WTC11 (cell line): ENCODE measurements at regions not wholly inside any gene's neighbourhood (a gene's known extent, or its start where the extent isn't known, plus 50 kb on each side); places are given as distances from the start of the nearest gene placed in this dataset.

Experiments
- ATF1 ChIP-seq: sonication (generic); formaldehyde crosslinking; IDR thresholded peaks from 2 replicates; pipeline ENCODE4 v1.8.1; 2023; ENCODE audit warnings: mild to moderate bottlenecking, moderate library complexity, missing genetic modification reagents
- ATF2 ChIP-seq: sonication (generic); formaldehyde crosslinking; IDR thresholded peaks from 2 replicates; pipeline ENCODE4 v1.8.1; 2022; ENCODE audit warnings: low read depth, missing genetic modification reagents, borderline replicate concordance
- CBFB ChIP-seq: sonication (generic); formaldehyde crosslinking; IDR thresholded peaks from 2 replicates; pipeline ENCODE4 v1.8.1; 2022; ENCODE audit warnings: mild to moderate bottlenecking, low read depth, missing genetic modification reagents
- CTCF ChIP-seq: fragments of 200-600 bp; IDR thresholded peaks from 2 replicates; pipeline ENCODE4 v1.8.0; 2022; ENCODE audit warnings: antibody characterized with exemption
- JUN ChIP-seq: sonication (generic); formaldehyde crosslinking; IDR thresholded peaks from 2 replicates; pipeline ENCODE4 v1.8.0; 2023; ENCODE audit warnings: mild to moderate bottlenecking, missing genetic modification reagents
- NR1H2 ChIP-seq: sonication (generic); formaldehyde crosslinking; IDR thresholded peaks from 2 replicates; pipeline ENCODE4 v1.9.0; 2021; ENCODE audit warnings: mild to moderate bottlenecking, moderate library complexity, missing genetic modification reagents
- SP1 ChIP-seq: sonication (generic); formaldehyde crosslinking; conservative IDR thresholded peaks from 2 replicates; pipeline ENCODE4 v1.8.1; 2022; ENCODE audit warnings: missing genetic modification reagents
- TCF7 ChIP-seq: sonication (generic); formaldehyde crosslinking; IDR thresholded peaks from 2 replicates; pipeline ENCODE4 v1.8.0; 2022; ENCODE audit warnings: mild to moderate bottlenecking, low read depth, missing genetic modification reagents, moderate library complexity
- TP53 ChIP-seq: sonication (generic); formaldehyde crosslinking; IDR thresholded peaks from 2 replicates; pipeline ENCODE4 v1.8.1; 2023; ENCODE audit warnings: mild to moderate bottlenecking, missing genetic modification reagents
- ZNF232 ChIP-seq: sonication (generic); formaldehyde crosslinking; IDR thresholded peaks from 2 replicates; pipeline ENCODE4 v1.8.0; 2022; ENCODE audit warnings: mild to moderate bottlenecking, missing genetic modification reagents
- ZNF317 ChIP-seq: sonication (generic); formaldehyde crosslinking; IDR thresholded peaks from 2 replicates; pipeline ENCODE4 v1.8.1; 2023; ENCODE audit warnings: low read depth, mild to moderate bottlenecking, moderate library complexity, missing genetic modification reagents, borderline replicate concordance
- TF ChIP-seq, protein P1 (sequence below): sonication (generic); formaldehyde crosslinking; conservative IDR thresholded peaks from 2 replicates; pipeline ENCODE4 v1.8.1; 2023; ENCODE audit warnings: mild to moderate bottlenecking, low read depth, missing genetic modification reagents, moderate library complexity
- TF ChIP-seq, protein P2 (sequence below): fragments of 250-450 bp; sonication (Bioruptor Pico); IDR thresholded peaks from 2 replicates; pipeline ENCODE4 v2.1.2; 2022; ENCODE audit warnings: mild to moderate bottlenecking, moderate library complexity
- TF ChIP-seq, protein P3 (sequence below): sonication (generic); formaldehyde crosslinking; IDR thresholded peaks from 2 replicates; pipeline ENCODE4 v1.8.1; 2023; ENCODE audit warnings: mild to moderate bottlenecking, missing genetic modification reagents, borderline replicate concordance

DNA sequence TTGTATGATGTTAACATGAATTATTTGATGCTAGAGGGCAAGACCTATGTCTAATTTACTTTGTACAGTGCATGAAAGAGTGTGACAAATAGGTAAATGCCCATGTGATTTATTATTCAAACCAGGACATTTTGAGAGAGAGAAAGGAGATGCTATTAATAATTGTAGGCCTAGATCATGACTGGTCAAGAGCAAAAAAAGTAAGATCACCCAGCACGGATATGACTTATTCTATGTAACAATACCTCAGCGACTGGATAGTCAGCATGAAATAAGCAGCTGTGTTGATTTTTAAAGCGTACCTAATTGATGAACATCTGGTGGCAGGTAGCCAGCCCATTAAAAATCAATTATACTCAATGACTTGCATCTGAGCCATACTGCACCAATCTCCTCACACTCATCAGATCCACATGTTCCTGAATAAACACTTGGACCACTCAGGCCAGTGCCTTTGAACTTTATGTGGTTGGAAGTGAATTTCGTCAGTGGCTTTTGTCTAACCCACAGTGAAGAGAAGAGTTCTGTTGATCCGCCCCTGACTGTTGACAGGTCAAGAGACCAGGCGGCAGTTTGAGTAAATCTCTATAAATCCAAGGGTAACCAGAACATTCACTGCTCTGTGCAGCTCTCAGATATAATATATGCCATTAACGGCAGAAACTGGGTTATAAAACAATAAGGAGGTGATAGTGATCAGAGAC, 435.3 kb downstream of the MDFIC start:
- TF ChIP-seq TP53 (CRISPR knock-in tag), result no peak
- no peak for TF ChIP-seq SP1 (CRISPR knock-in tag)
- no peak for TF ChIP-seq ATF1
- no peak for TF ChIP-seq NR1H2 (CRISPR knock-in tag)
- TF ChIP-seq, protein P1, sequence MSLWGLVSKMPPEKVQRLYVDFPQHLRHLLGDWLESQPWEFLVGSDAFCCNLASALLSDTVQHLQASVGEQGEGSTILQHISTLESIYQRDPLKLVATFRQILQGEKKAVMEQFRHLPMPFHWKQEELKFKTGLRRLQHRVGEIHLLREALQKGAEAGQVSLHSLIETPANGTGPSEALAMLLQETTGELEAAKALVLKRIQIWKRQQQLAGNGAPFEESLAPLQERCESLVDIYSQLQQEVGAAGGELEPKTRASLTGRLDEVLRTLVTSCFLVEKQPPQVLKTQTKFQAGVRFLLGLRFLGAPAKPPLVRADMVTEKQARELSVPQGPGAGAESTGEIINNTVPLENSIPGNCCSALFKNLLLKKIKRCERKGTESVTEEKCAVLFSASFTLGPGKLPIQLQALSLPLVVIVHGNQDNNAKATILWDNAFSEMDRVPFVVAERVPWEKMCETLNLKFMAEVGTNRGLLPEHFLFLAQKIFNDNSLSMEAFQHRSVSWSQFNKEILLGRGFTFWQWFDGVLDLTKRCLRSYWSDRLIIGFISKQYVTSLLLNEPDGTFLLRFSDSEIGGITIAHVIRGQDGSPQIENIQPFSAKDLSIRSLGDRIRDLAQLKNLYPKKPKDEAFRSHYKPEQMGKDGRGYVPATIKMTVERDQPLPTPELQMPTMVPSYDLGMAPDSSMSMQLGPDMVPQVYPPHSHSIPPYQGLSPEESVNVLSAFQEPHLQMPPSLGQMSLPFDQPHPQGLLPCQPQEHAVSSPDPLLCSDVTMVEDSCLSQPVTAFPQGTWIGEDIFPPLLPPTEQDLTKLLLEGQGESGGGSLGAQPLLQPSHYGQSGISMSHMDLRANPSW (CRISPR knock-in tag), result no peak
- no peak for TF ChIP-seq ZNF317 (CRISPR knock-in tag)
- no peak for TF ChIP-seq CBFB (CRISPR knock-in tag)
- no peak for TF ChIP-seq CTCF
- TF ChIP-seq ATF2, result no peak
- TF ChIP-seq ZNF232 (CRISPR knock-in tag), result no peak
- no peak for TF ChIP-seq JUN (CRISPR knock-in tag)
- no peak for TF ChIP-seq TCF7 (CRISPR knock-in tag)
- TF ChIP-seq, protein P2, sequence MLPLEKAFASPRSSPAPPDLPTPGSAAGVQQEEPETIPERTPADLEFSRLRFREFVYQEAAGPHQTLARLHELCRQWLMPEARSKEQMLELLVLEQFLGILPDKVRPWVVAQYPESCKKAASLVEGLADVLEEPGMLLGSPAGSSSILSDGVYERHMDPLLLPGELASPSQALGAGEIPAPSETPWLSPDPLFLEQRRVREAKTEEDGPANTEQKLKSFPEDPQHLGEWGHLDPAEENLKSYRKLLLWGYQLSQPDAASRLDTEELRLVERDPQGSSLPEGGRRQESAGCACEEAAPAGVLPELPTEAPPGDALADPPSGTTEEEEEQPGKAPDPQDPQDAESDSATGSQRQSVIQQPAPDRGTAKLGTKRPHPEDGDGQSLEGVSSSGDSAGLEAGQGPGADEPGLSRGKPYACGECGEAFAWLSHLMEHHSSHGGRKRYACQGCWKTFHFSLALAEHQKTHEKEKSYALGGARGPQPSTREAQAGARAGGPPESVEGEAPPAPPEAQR (CRISPR knock-in tag), result no peak
- TF ChIP-seq, protein P3, sequence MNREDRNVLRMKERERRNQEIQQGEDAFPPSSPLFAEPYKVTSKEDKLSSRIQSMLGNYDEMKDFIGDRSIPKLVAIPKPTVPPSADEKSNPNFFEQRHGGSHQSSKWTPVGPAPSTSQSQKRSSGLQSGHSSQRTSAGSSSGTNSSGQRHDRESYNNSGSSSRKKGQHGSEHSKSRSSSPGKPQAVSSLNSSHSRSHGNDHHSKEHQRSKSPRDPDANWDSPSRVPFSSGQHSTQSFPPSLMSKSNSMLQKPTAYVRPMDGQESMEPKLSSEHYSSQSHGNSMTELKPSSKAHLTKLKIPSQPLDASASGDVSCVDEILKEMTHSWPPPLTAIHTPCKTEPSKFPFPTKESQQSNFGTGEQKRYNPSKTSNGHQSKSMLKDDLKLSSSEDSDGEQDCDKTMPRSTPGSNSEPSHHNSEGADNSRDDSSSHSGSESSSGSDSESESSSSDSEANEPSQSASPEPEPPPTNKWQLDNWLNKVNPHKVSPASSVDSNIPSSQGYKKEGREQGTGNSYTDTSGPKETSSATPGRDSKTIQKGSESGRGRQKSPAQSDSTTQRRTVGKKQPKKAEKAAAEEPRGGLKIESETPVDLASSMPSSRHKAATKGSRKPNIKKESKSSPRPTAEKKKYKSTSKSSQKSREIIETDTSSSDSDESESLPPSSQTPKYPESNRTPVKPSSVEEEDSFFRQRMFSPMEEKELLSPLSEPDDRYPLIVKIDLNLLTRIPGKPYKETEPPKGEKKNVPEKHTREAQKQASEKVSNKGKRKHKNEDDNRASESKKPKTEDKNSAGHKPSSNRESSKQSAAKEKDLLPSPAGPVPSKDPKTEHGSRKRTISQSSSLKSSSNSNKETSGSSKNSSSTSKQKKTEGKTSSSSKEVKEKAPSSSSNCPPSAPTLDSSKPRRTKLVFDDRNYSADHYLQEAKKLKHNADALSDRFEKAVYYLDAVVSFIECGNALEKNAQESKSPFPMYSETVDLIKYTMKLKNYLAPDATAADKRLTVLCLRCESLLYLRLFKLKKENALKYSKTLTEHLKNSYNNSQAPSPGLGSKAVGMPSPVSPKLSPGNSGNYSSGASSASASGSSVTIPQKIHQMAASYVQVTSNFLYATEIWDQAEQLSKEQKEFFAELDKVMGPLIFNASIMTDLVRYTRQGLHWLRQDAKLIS, result no peak
